CD4-positive, alpha-beta memory T cell (primary cell): ENCODE measurements at regions not wholly inside any gene's neighbourhood (a gene's known extent, or its start where the extent isn't known, plus 50 kb on each side); places are given as distances from the start of the nearest gene placed in this dataset.

Source experiments
- CTCF ChIA-PET: fragments of 350-600 bp; sonication (Branson Sonifier 250); formaldehyde crosslinking; loops from one replicate; lab custom pipeline; 2021; ENCODE audit warnings: inconsistent platforms; ENCODE audit not compliant: partially characterized antibody; lab: Charles Lee
- POLR2A ChIA-PET: fragments of 350-600 bp; sonication (Branson Sonifier 250); formaldehyde crosslinking; loops from one replicate; lab custom pipeline; 2021; ENCODE audit not compliant: partially characterized antibody; lab: Charles Lee
- DNase-seq, 5 donors: peaks; one replicate each; pipeline versions ENCODE4 v3.0.0 to v3.0.0-alpha.2; 2020 to 2022; ENCODE audit warnings: mixed read lengths in 1 of 5
- H3K27ac ChIP-seq: one replicate; pipeline ENCODE4 v1.7.0; 2013; ENCODE audit warnings: low read depth, low read length
- H3K27me3 ChIP-seq: 2 replicates; pipeline ENCODE4 v1.7.0; 2013; ENCODE audit warnings: mild to moderate bottlenecking, low read length, moderate library complexity; ENCODE audit not compliant: insufficient read depth
- H3K36me3 ChIP-seq: 2 replicates; pipeline ENCODE4 v1.7.0; 2013; ENCODE audit warnings: mild to moderate bottlenecking, low read length, moderate library complexity; ENCODE audit not compliant: insufficient read depth
- H3K4me1 ChIP-seq: 2 replicates; pipeline ENCODE4 v1.7.0; 2013; ENCODE audit warnings: mild to moderate bottlenecking, low read length, moderate library complexity; ENCODE audit not compliant: insufficient read depth
- H3K4me3 ChIP-seq, 2 donors: one replicate each; pipeline ENCODE4 v1.7.0; 2013; ENCODE audit warnings: low read length in 2 of 2, mild to moderate bottlenecking in 1 of 2
- H3K9me3 ChIP-seq, 2 donors: one replicate each; pipeline ENCODE4 v1.7.0; 2013; ENCODE audit warnings: low read length in 2 of 2, control low read depth in 1 of 2; ENCODE audit not compliant: control insufficient read depth in 1 of 2
- H3K27ac Mint-ChIP-seq, 7 donors: one replicate each; pipeline ENCODE4 v1.8.0; 2020 to 2021; ENCODE audit warnings: mixed read lengths in 7 of 7, mild to moderate bottlenecking in 6 of 7, inconsistent platforms in 3 of 7, moderate library complexity in 3 of 7
- H3K27me3 Mint-ChIP-seq, 2 donors: one replicate each; pipeline ENCODE4 v1.8.0; 2020 to 2021; ENCODE audit warnings: mixed read lengths in 2 of 2
- H3K36me3 Mint-ChIP-seq, 2 donors: one replicate each; pipeline ENCODE4 v1.8.0; 2020 to 2021; ENCODE audit warnings: mixed read lengths in 2 of 2, inconsistent platforms in 1 of 2, mild to moderate bottlenecking in 1 of 2
- H3K4me1 Mint-ChIP-seq, 4 donors: one replicate each; pipeline ENCODE4 v1.8.0; 2020 to 2021; ENCODE audit warnings: mixed read lengths in 4 of 4, mild to moderate bottlenecking in 1 of 4
- H3K4me3 Mint-ChIP-seq, 8 donors: one replicate each; pipeline ENCODE4 v1.8.0; 2020 to 2021; ENCODE audit warnings: mixed read lengths in 8 of 8, mild to moderate bottlenecking in 7 of 8, moderate library complexity in 6 of 8, inconsistent platforms in 3 of 8
- H3K9me3 Mint-ChIP-seq, 8 donors: one replicate each; pipeline ENCODE4 v1.8.0; 2020 to 2021; ENCODE audit warnings: mixed read lengths in 8 of 8, mild to moderate bottlenecking in 5 of 8, inconsistent platforms in 3 of 8, moderate library complexity in 1 of 8
- intact Hi-C: fragments of 100-400 bp; cut with micrococcal nuclease; formaldehyde crosslinking; loops from one replicate; pipeline ENCODE4 v1.15.1; 2023

- no peaks in the 10 kb centered on the region for H3K4me1 Mint-ChIP-seq
- H3K4me1 ChIP-seq: no peaks in the 10 kb centered on the region
- no peaks in the 10 kb centered on the region for H3K27me3 Mint-ChIP-seq
- no peaks in the 10 kb centered on the region for H3K27me3 ChIP-seq
- ChIA-PET CTCF (no interaction called here), POLR2A (no interaction called here)
- no peak for DNase-seq
- H3K36me3 ChIP-seq: no peaks in the 10 kb centered on the region
- peaks cover 0 to 8% (median 0%) of the 10 kb centered on the region in 8 donors for H3K9me3 Mint-ChIP-seq
- no peaks in the 10 kb centered on the region for H3K9me3 ChIP-seq
- no peaks in the 10 kb centered on the region for H3K36me3 Mint-ChIP-seq
- intact Hi-C loops: no loop called here
- no peak overlapping the region for H3K27ac ChIP-seq
- H3K4me3 Mint-ChIP-seq: no peak overlapping the region
- no peak overlapping the region for H3K27ac Mint-ChIP-seq
- no peak overlapping the region for H3K4me3 ChIP-seq
Observed at GRCh38 chr2:129324349-129324748, 655.1 kb upstream of the RAB6C start.

- Mint-ChIP-seq H3K27me3 (no peaks in the 10 kb centered on the region), H3K4me3 (no peak overlapping the region), H3K9me3 (peaks cover 0 to 8% (median 0%) of the 10 kb centered on the region in 8 donors), H3K27ac (no peak overlapping the region), H3K36me3 (no peaks in the 10 kb centered on the region), H3K4me1 (no peaks in the 10 kb centered on the region)
- H3K36me3 ChIP-seq: no peaks in the 10 kb centered on the region
- no peaks in the 10 kb centered on the region for H3K4me1 ChIP-seq
- ChIA-PET POLR2A (no interaction called here), CTCF (no interaction called here)
- DNase-seq: no peak
- intact Hi-C loops: no loop called here
- no peak overlapping the region for H3K4me3 ChIP-seq
- no peaks in the 10 kb centered on the region for H3K27me3 ChIP-seq
- H3K9me3 ChIP-seq: no peaks in the 10 kb centered on the region
- no peak overlapping the region for H3K27ac ChIP-seq
Observed at GRCh38 chr2:129325151-129325550, 654.3 kb upstream of the RAB6C start.

GRCh38 chr2:129329574-129329973, 649.9 kb upstream of the RAB6C start:
- POLR2A ChIA-PET: no interaction called here
- intact Hi-C loops: no loop called here
- Mint-ChIP-seq H3K27ac (no peak overlapping the region), H3K9me3 (peaks cover 0 to 8% (median under 1%) of the 10 kb centered on the region in 8 donors), H3K4me1 (no peaks in the 10 kb centered on the region), H3K36me3 (no peaks in the 10 kb centered on the region), H3K27me3 (no peaks in the 10 kb centered on the region), H3K4me3 (no peak overlapping the region)
- Histone ChIP-seq H3K9me3 (no peaks in the 10 kb centered on the region), H3K27ac (no peak overlapping the region), H3K36me3 (no peaks in the 10 kb centered on the region), H3K4me1 (no peaks in the 10 kb centered on the region), H3K27me3 (no peaks in the 10 kb centered on the region), H3K4me3 (no peak overlapping the region)
- CTCF ChIA-PET: no interaction called here
- DNase-seq: no peak

GRCh38 chr2:129330504-129330903, 649.0 kb upstream of the RAB6C start:
- Histone ChIP-seq H3K27ac (no peak overlapping the region), H3K27me3 (no peaks in the 10 kb centered on the region), H3K36me3 (no peaks in the 10 kb centered on the region), H3K9me3 (no peaks in the 10 kb centered on the region), H3K4me1 (no peaks in the 10 kb centered on the region), H3K4me3 (no peak overlapping the region)
- ChIA-PET CTCF (no interaction called here), POLR2A (no interaction called here)
- Mint-ChIP-seq H3K27me3 (no peaks in the 10 kb centered on the region), H3K36me3 (no peaks in the 10 kb centered on the region), H3K9me3 (peaks cover 0 to 8% (median 0%) of the 10 kb centered on the region in 8 donors), H3K4me3 (no peak overlapping the region), H3K27ac (no peak overlapping the region), H3K4me1 (no peaks in the 10 kb centered on the region)
- intact Hi-C loops: no loop called here
- DNase-seq: no peak

GRCh38 chr2:129331638-129332037, 647.8 kb upstream of the RAB6C start:
- H3K4me3 ChIP-seq: no peak overlapping the region
- H3K36me3 ChIP-seq: no peaks in the 10 kb centered on the region
- CTCF ChIA-PET: no interaction called here
- peaks cover 0 to 8% (median 4%) of the 10 kb centered on the region in 8 donors for H3K9me3 Mint-ChIP-seq
- no peak overlapping the region for H3K27ac Mint-ChIP-seq
- H3K27me3 ChIP-seq: no peaks in the 10 kb centered on the region
- no peaks in the 10 kb centered on the region for H3K4me1 Mint-ChIP-seq
- H3K27ac ChIP-seq: no peak overlapping the region
- intact Hi-C loops: no loop called here
- H3K4me1 ChIP-seq: no peaks in the 10 kb centered on the region
- peaks cover 0 to 2% of the 10 kb centered on the region in 2 donors for H3K27me3 Mint-ChIP-seq
- no peak overlapping the region for H3K4me3 Mint-ChIP-seq
- no peaks in the 10 kb centered on the region for H3K9me3 ChIP-seq
- DNase-seq: no peak
- H3K36me3 Mint-ChIP-seq: no peaks in the 10 kb centered on the region
- POLR2A ChIA-PET: no interaction called here

- Mint-ChIP-seq H3K9me3 (peaks cover 0 to 13% (median 5%) of the 10 kb centered on the region in 8 donors), H3K4me1 (no peaks in the 10 kb centered on the region), H3K27me3 (peaks cover 0 to 2% of the 10 kb centered on the region in 2 donors), H3K27ac (no peak overlapping the region), H3K36me3 (no peaks in the 10 kb centered on the region), H3K4me3 (no peak overlapping the region)
- Histone ChIP-seq H3K27ac (no peak overlapping the region), H3K9me3 (no peaks in the 10 kb centered on the region), H3K27me3 (no peaks in the 10 kb centered on the region), H3K4me1 (no peaks in the 10 kb centered on the region), H3K36me3 (no peaks in the 10 kb centered on the region), H3K4me3 (no peak overlapping the region)
- intact Hi-C loops: no loop called here
- POLR2A ChIA-PET: no interaction called here
- CTCF ChIA-PET: no interaction called here
- no peak for DNase-seq
Observed at GRCh38 chr2:129334128-129334527, 645.3 kb upstream of the RAB6C start.

- Histone ChIP-seq H3K4me3 (no peak overlapping the region), H3K27ac (no peak overlapping the region), H3K27me3 (no peaks in the 10 kb centered on the region), H3K9me3 (no peaks in the 10 kb centered on the region), H3K4me1 (no peaks in the 10 kb centered on the region), H3K36me3 (no peaks in the 10 kb centered on the region)
- POLR2A ChIA-PET: no interaction called here
- no peaks in the 10 kb centered on the region for H3K36me3 Mint-ChIP-seq
- CTCF ChIA-PET: no interaction called here
- no peak overlapping the region for H3K4me3 Mint-ChIP-seq
- peaks cover 0 to 2% of the 10 kb centered on the region in 2 donors for H3K27me3 Mint-ChIP-seq
- DNase-seq: no peak
- no peak overlapping the region for H3K27ac Mint-ChIP-seq
- H3K9me3 Mint-ChIP-seq: peaks cover 0 to 13% (median 5%) of the 10 kb centered on the region in 8 donors
- intact Hi-C loops: no loop called here
- no peaks in the 10 kb centered on the region for H3K4me1 Mint-ChIP-seq
Observed at GRCh38 chr2:129334696-129335410, 644.6 kb upstream of the RAB6C start.
